GM21737 (cell line): ENCODE measurements at regions not wholly inside any gene's neighbourhood (a gene's known extent, or its start where the extent isn't known, plus 50 kb on each side); places are given as distances from the start of the nearest gene placed in this dataset.

Source experiments
- ATAC-seq: cut with Tn5 transposase; IDR thresholded peaks from one replicate; pipeline ENCODE4 v1.9.1; 2021; ENCODE audit warnings: mild to moderate bottlenecking, moderate library complexity; ENCODE audit not compliant: unreplicated experiment

- no peak for ATAC-seq
Observed at GRCh38 chr3:194218646-194219453, 82.9 kb downstream of the HES1 start.

- ATAC-seq: no peak
Observed at GRCh38 chr3:194219826-194220410, 84.0 kb downstream of the HES1 start.

GRCh38 chr3:194220901-194221326 is 85.0 kb downstream of the HES1 start:
- ATAC-seq: no peak

GRCh38 chr3:194221336-194221735 is 85.4 kb downstream of the HES1 start:
- no peak for ATAC-seq

- ATAC-seq: no peak
Observed at GRCh38 chr3:194223951-194224350, 88.0 kb downstream of the HES1 start.

GRCh38 chr3:194224471-194225417 is 88.8 kb downstream of the HES1 start:
- no peak for ATAC-seq

- no peak for ATAC-seq
Observed at GRCh38 chr3:194225418-194225812, 89.5 kb downstream of the HES1 start.

- ATAC-seq: no peak
Observed at GRCh38 chr3:194225988-194226663, 90.2 kb downstream of the HES1 start.

- ATAC-seq: no peak
Observed at GRCh38 chr3:194231929-194232832, 96.2 kb downstream of the HES1 start.

GRCh38 chr3:194233150-194233549 is 97.2 kb downstream of the HES1 start:
- ATAC-seq: no peak

GRCh38 chr3:194235160-194235559 is 99.2 kb downstream of the HES1 start:
- ATAC-seq: no peak

GRCh38 chr3:194237110-194237509 is 101.2 kb downstream of the HES1 start:
- no peak for ATAC-seq

- no peak for ATAC-seq
Observed at GRCh38 chr3:194240766-194241165, 104.8 kb downstream of the HES1 start.

GRCh38 chr3:194243172-194243837 is 107.4 kb downstream of the HES1 start:
- no peak for ATAC-seq

GRCh38 chr3:194244167-194244566 is 107.0 kb downstream of the CPN2 start:
- no peak for ATAC-seq

GRCh38 chr3:194245474-194245873 is 105.7 kb downstream of the CPN2 start:
- ATAC-seq: no peak

- no peak for ATAC-seq
Observed at GRCh38 chr3:194245975-194246561, 105.1 kb downstream of the CPN2 start.

GRCh38 chr3:194246709-194247349 is 104.3 kb downstream of the CPN2 start:
- no peak for ATAC-seq
